ENCODE measurements at regions not wholly inside any gene's neighbourhood (a gene's known extent, or its start where the extent isn't known, plus 50 kb on each side); places are given as distances from the start of the nearest gene placed in this dataset.

GRCh38 chr11:108994887-108995286 is 330.0 kb downstream of the DDX10 start:
- TF ChIP-seq CTCF (IDR thresholded peaks at IDR 0.05) (no peak), POLR2A (IDR thresholded peaks at IDR 0.05) (no peak)
- DNase-seq (no peak), ATAC-seq (peak in 2 of 4 donors; percentile 30 to 36)
- Histone ChIP-seq H3K27ac (no peak overlapping the region), H3K4me1 (no peaks in the 10 kb centered on the region), H3K9me3 (no peaks in the 10 kb centered on the region), H3K36me3 (no peaks in the 10 kb centered on the region), H3K27me3 (no peaks in the 10 kb centered on the region), H3K4me3 (no peak overlapping the region)
- intact Hi-C loops (cut with DNase I) = no loop called here
- WGBS (ENCODE audit: insufficient coverage, low coverage, low lambda C conversion rate, missing lambda C conversion rate) = 38% methylated on average over 1 of the region's 1 CpG

GRCh38 chr11:108997826-108998225 is 333.0 kb downstream of the DDX10 start:
- intact Hi-C loops (cut with DNase I) = no loop called here
- no peak for ATAC-seq
- H3K36me3 ChIP-seq = no peaks in the 10 kb centered on the region
- H3K27me3 ChIP-seq = no peaks in the 10 kb centered on the region
- DNase-seq = no peak
- TF ChIP-seq CTCF (IDR thresholded peaks at IDR 0.05) (no peak), POLR2A (IDR thresholded peaks at IDR 0.05) (no peak)
- H3K4me1 ChIP-seq = no peaks in the 10 kb centered on the region
- H3K27ac ChIP-seq = no peak overlapping the region
- no peak overlapping the region for H3K4me3 ChIP-seq
- no peaks in the 10 kb centered on the region for H3K9me3 ChIP-seq

- H3K27ac ChIP-seq = no peak overlapping the region
- H3K36me3 ChIP-seq = no peaks in the 10 kb centered on the region
- WGBS (ENCODE audit: insufficient coverage, low coverage, low lambda C conversion rate, missing lambda C conversion rate) = 20% methylated on average over 1 of the region's 1 CpG
- intact Hi-C loops (cut with DNase I) = no loop called here
- TF ChIP-seq CTCF (IDR thresholded peaks at IDR 0.05) (no peak), POLR2A (IDR thresholded peaks at IDR 0.05) (no peak)
- no peaks in the 10 kb centered on the region for H3K9me3 ChIP-seq
- no peak overlapping the region for H3K4me3 ChIP-seq
- no peaks in the 10 kb centered on the region for H3K4me1 ChIP-seq
- ATAC-seq (no peak), DNase-seq (no peak)
- H3K27me3 ChIP-seq = no peaks in the 10 kb centered on the region
Observed at GRCh38 chr11:109000531-109000930, 335.7 kb downstream of the DDX10 start.

GRCh38 chr11:109001585-109001984 is 336.7 kb downstream of the DDX10 start:
- no peaks in the 10 kb centered on the region for H3K4me1 ChIP-seq
- no peaks in the 10 kb centered on the region for H3K36me3 ChIP-seq
- intact Hi-C loops (cut with DNase I) = no loop called here
- DNase-seq (no peak), ATAC-seq (no peak)
- H3K9me3 ChIP-seq = no peaks in the 10 kb centered on the region
- H3K4me3 ChIP-seq = no peak overlapping the region
- no peaks in the 10 kb centered on the region for H3K27me3 ChIP-seq
- TF ChIP-seq POLR2A (IDR thresholded peaks at IDR 0.05) = no peak
- H3K27ac ChIP-seq = no peak overlapping the region

GRCh38 chr11:109012991-109013390 is 348.1 kb downstream of the DDX10 start:
- no peaks in the 10 kb centered on the region for H3K27me3 ChIP-seq
- no peak for ATAC-seq
- H3K9me3 ChIP-seq = no peaks in the 10 kb centered on the region
- no peak overlapping the region for H3K27ac ChIP-seq
- no peak overlapping the region for H3K4me3 ChIP-seq
- 36% methylated on average over 3 of the region's 4 CpGs for WGBS (ENCODE audit: insufficient coverage, low coverage, low lambda C conversion rate, missing lambda C conversion rate)
- DNase-seq = no peak
- no peaks in the 10 kb centered on the region for H3K4me1 ChIP-seq
- intact Hi-C loops (cut with DNase I) = no loop called here
- H3K36me3 ChIP-seq = no peaks in the 10 kb centered on the region
- TF ChIP-seq POLR2A (IDR thresholded peaks at IDR 0.05) (no peak), CTCF (IDR thresholded peaks at IDR 0.05) (no peak)

Measured in right lobe of liver (tissue), 6 donors.